AG04450 (cell line): ENCODE measurements at regions not wholly inside any gene's neighbourhood (a gene's known extent, or its start where the extent isn't known, plus 50 kb on each side); places are given as distances from the start of the nearest gene placed in this dataset.

ENCODE experiments used
- CTCF ChIA-PET: fragments of 300-600, 350-600 bp; formaldehyde crosslinking; extraction: SDS; loops from one replicate; lab custom pipeline; 2022; ENCODE audit warnings: antibody characterized with exemption, inconsistent platforms; lab: Charles Lee
- POLR2A ChIA-PET: fragments of 350-600 bp; formaldehyde crosslinking; extraction: SDS; loops from one replicate; lab custom pipeline; 2021; ENCODE audit warnings: antibody characterized with exemption, inconsistent platforms; lab: Yijun Ruan, JAX
- DNase-seq: peaks from one replicate; pipeline ENCODE4 v3.0.0-alpha.2; 2011; ENCODE audit warnings: low read depth, low spot score
- H3K27ac ChIP-seq: one replicate; pipeline ENCODE4 v1.5.1; 2012; ENCODE audit warnings: low read depth, low read length, control low read depth
- H3K27me3 ChIP-seq: one replicate; pipeline ENCODE4 v1.6.0; 2012; ENCODE audit warnings: low read length; ENCODE audit not compliant: control insufficient read depth, insufficient read depth
- H3K4me3 ChIP-seq: 2 replicates; pipeline ENCODE4 v1.5.1; 2011; ENCODE audit warnings: mild to moderate bottlenecking, low read depth, low read length, control low read depth
- H3K9me3 ChIP-seq: 2 replicates; pipeline ENCODE4 v1.5.1; 2012; ENCODE audit warnings: low read length; ENCODE audit not compliant: control insufficient read depth, insufficient read depth
- TF ChIP-seq, protein P1 (sequence below): IDR thresholded peaks from 2 replicates; pipeline ENCODE4 v1.5.1; 2011; ENCODE audit warnings: low read depth, low read length, control low read depth, inconsistent platforms

DNA sequence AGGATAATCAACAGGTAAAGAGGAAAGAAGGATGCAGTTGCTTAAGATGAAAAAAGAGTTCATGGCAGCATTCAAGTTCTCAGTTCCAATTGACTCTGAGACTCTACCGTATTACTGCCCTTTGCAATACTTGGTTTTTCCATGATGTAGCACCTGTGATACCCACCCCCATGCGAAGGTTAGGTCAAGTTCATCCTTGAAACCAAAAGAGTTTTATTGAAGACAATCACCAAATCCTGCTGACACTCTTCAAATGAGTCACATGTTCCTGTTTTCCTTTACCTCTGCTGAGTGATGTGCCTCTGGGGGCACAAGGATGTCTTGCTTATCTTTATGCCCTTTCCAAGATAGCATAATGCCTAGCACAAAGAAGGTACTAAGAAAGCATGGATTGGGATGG lies 111.3 kb upstream of the SLC7A14 start:
- no peak overlapping the region for H3K27ac ChIP-seq
- H3K4me3 ChIP-seq, result no peak overlapping the region
- CTCF ChIA-PET, result interaction anchor here (2.0 kb wide), 1 partner anchor 114 kb away, joined by 7 read pairs; no protein-coding TSS in a partner anchor
- no peaks in the 10 kb centered on the region for H3K27me3 ChIP-seq
- no peak for DNase-seq
- POLR2A ChIA-PET, result no interaction called here
- TF ChIP-seq, protein P1, sequence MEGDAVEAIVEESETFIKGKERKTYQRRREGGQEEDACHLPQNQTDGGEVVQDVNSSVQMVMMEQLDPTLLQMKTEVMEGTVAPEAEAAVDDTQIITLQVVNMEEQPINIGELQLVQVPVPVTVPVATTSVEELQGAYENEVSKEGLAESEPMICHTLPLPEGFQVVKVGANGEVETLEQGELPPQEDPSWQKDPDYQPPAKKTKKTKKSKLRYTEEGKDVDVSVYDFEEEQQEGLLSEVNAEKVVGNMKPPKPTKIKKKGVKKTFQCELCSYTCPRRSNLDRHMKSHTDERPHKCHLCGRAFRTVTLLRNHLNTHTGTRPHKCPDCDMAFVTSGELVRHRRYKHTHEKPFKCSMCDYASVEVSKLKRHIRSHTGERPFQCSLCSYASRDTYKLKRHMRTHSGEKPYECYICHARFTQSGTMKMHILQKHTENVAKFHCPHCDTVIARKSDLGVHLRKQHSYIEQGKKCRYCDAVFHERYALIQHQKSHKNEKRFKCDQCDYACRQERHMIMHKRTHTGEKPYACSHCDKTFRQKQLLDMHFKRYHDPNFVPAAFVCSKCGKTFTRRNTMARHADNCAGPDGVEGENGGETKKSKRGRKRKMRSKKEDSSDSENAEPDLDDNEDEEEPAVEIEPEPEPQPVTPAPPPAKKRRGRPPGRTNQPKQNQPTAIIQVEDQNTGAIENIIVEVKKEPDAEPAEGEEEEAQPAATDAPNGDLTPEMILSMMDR, result no peak
- H3K9me3 ChIP-seq, result no peaks in the 10 kb centered on the region

DNA sequence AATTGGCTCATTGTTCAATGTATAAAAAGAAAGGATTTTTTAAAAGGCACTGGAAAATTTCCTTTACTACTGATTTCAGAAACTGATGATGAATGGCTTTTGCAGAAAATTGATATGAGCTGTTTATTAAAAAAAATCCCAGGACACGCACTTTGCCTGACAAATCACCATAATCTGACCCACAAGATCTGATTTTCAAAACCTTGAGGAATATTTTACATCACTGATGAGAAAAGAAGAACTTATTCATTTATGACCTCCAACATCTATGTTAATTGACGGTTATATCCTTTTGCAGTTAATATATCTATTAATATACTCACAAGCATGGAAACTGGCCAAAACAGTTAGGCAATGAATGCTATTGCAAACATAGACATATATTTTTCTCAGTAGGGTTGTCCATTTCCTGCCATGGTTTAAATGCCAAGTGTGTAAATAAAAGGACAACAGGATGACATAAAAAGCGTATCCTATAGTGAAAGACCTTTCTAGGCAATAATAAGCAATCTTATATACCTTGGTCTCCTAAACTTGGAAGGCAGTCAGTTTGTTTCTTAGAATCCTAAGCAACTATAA lies 109.7 kb upstream of the SLC7A14 start:
- POLR2A ChIA-PET, result no interaction called here

DNA sequence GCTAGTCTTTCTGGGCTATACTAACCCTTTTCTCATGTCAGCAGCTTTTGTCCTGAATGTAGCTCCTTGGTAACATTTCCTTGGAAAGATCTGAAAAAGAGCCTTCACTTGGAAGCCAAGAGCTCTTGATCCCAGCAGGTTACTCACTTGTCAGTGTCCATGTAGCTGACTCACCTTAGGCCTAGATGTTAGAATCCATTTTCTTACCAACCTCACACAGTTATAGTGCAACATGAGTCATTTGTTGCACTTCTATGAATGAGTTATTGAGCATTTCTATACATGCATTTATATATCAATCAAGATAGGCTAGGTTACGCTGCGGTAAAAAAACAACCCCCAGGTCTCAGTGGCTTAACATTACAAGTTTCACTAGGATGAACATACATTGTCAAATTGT lies 106.8 kb upstream of the SLC7A14 start:
- DNase-seq, result no peak
- Histone ChIP-seq H3K4me3 (no peak overlapping the region), H3K27me3 (no peaks in the 10 kb centered on the region), H3K27ac (no peak overlapping the region), H3K9me3 (no peaks in the 10 kb centered on the region)
- ChIA-PET POLR2A (no interaction called here), CTCF (no interaction called here)
- TF ChIP-seq, protein P1, result no peak

More for the DNA sequence above, 109.7 kb upstream of the SLC7A14 start:
- CTCF ChIA-PET, result no interaction called here
- Histone ChIP-seq H3K9me3 (no peaks in the 10 kb centered on the region), H3K4me3 (no peak overlapping the region), H3K27me3 (no peaks in the 10 kb centered on the region), H3K27ac (no peak overlapping the region)
- no peak for DNase-seq
- TF ChIP-seq, protein P1, result no peak

DNA sequence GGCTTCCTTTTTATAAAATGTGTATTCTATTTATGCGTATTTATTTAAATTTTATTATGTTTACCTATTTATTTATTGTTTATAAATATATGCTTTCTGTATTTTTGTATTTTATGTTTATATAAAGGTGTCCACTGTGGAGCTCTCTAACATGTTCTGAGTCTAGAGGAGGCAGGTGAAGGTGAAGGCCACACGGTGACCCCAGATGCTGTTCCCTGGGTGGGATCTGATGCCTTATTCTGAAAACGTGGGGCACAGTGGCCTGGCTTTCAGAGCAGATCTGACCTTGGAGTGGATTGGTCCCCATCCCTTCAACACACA lies 104.7 kb upstream of the SLC7A14 start:
- Histone ChIP-seq H3K9me3 (no peaks in the 10 kb centered on the region), H3K27ac (no peak overlapping the region)

More for the DNA sequence above, 104.7 kb upstream of the SLC7A14 start:
- TF ChIP-seq, protein P1, result no peak
- DNase-seq, result no peak
- CTCF ChIA-PET, result interaction anchor here (0.5 to 1.9 kb wide), 4 partner anchors 13 to 193 kb away, joined by 3 to 10 read pairs (median 6); no protein-coding TSS in a partner anchor
- POLR2A ChIA-PET, result no interaction called here
- H3K27me3 ChIP-seq, result no peaks in the 10 kb centered on the region
- H3K4me3 ChIP-seq, result no peak overlapping the region
